IMR-90 (cell line): ENCODE measurements at regions not wholly inside any gene's neighbourhood (a gene's known extent, or its start where the extent isn't known, plus 50 kb on each side); places are given as distances from the start of the nearest gene placed in this dataset.

Experiments used
- BHLHE40 ChIP-seq: fragments of 150-350 bp; IDR thresholded peaks from 2 replicates; pipeline ENCODE4 v1.6.1; 2016; ENCODE audit warnings: mild to moderate bottlenecking, low read depth, low read length
- CTCF ChIP-seq: conservative IDR thresholded peaks from 2 replicates; pipeline ENCODE4 v1.5.1; 2012; ENCODE audit warnings: mild to moderate bottlenecking, low read depth, low read length, improper control_type of control experiment
- FOS ChIP-seq: fragments of 150-350 bp; IDR thresholded peaks from 2 replicates; pipeline ENCODE4 v1.6.1; 2016; ENCODE audit warnings: low read depth, low read length
- MAFK ChIP-seq: IDR thresholded peaks from 2 replicates; pipeline ENCODE4 v1.6.1; 2012; ENCODE audit warnings: low read depth, low read length, improper control_type of control experiment
- MXI1 ChIP-seq: IDR thresholded peaks from 2 replicates; pipeline ENCODE4 v1.6.1; 2012; ENCODE audit warnings: low read depth, mild to moderate bottlenecking, low read length, moderate library complexity, borderline replicate concordance
- POLR2A ChIP-seq: IDR thresholded peaks from 2 replicates; pipeline ENCODE4 v1.6.1; 2012; ENCODE audit warnings: mild to moderate bottlenecking, low read depth, low read length
- TF ChIP-seq, protein P1 (sequence below): fragments of 150-350 bp; IDR thresholded peaks from 2 replicates; pipeline ENCODE4 v1.6.1; 2017; ENCODE audit warnings: mild to moderate bottlenecking, antibody characterized with exemption, low read length, low read depth

DNA sequence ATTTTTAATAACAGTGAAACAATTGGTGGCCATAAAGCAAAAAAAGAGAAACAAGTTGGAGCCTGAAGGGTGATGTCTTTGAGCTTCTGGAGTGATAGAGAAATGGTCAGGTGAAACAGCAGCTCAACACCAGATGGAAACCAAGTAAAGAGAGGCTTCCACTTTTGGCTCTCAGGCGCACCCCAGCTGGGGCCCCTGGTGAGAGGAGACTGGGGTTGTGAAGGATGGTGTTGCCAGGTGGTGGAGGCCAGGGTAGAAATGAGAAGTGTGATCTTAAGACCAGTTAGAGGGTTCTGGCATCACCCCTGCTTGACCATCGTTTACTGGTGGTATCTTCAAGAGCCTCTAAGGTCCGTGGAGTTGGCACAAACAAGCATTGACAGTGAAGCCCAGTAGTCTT lies 126.0 kb upstream of the AKIRIN2 start:
- TF ChIP-seq CTCF (no peak), POLR2A (no peak), MAFK (no peak), FOS (no peak), BHLHE40 (no peak), MXI1 (no peak)
- TF ChIP-seq, protein P1, sequence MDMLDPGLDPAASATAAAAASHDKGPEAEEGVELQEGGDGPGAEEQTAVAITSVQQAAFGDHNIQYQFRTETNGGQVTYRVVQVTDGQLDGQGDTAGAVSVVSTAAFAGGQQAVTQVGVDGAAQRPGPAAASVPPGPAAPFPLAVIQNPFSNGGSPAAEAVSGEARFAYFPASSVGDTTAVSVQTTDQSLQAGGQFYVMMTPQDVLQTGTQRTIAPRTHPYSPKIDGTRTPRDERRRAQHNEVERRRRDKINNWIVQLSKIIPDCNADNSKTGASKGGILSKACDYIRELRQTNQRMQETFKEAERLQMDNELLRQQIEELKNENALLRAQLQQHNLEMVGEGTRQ = no peak
